HUES6 (cell line): ENCODE measurements at regions not wholly inside any gene's neighbourhood (a gene's known extent, or its start where the extent isn't known, plus 50 kb on each side); places are given as distances from the start of the nearest gene placed in this dataset.

Experiments used
- H3K27ac ChIP-seq: 2 replicates; pipeline ENCODE4 v1.7.0; 2013; ENCODE audit warnings: low read depth, mild to moderate bottlenecking, low read length, inconsistent platforms
- H3K27me3 ChIP-seq: 2 replicates; pipeline ENCODE4 v1.6.1; 2013; ENCODE audit warnings: low read length; ENCODE audit not compliant: control insufficient read depth, insufficient read depth
- H3K36me3 ChIP-seq: 2 replicates; pipeline ENCODE4 v1.6.1; 2013; ENCODE audit warnings: low read length; ENCODE audit not compliant: control insufficient read depth, insufficient read depth
- H3K4me1 ChIP-seq: 2 replicates; pipeline ENCODE4 v1.6.1; 2013; ENCODE audit warnings: low read length; ENCODE audit not compliant: control insufficient read depth, insufficient read depth
- H3K4me3 ChIP-seq: 2 replicates; pipeline ENCODE4 v1.5.1; 2013; ENCODE audit warnings: low read depth, low read length
- H3K9ac ChIP-seq: one replicate; pipeline ENCODE4 v1.6.1; 2013; ENCODE audit warnings: mild to moderate bottlenecking, low read length
- H3K9me3 ChIP-seq: 2 replicates; pipeline ENCODE4 v1.6.1; 2013; ENCODE audit warnings: low read depth, low read length; ENCODE audit not compliant: control insufficient read depth, insufficient read depth

GRCh38 chr20:60964911-60965310 is 287.1 kb upstream of the CDH4 start:
- H3K27me3 ChIP-seq, result peaks cover 24% of the 10 kb centered on the region

GRCh38 chr20:60966031-60966430 is 286.0 kb upstream of the CDH4 start:
- Histone ChIP-seq H3K27me3 (peaks cover 18% of the 10 kb centered on the region), H3K4me1 (0 out of 2 replicates have a peak, but pooled peaks cover 9% of the 10 kb centered on the region), H3K9ac (no peak overlapping the region), H3K27ac (no peak overlapping the region), H3K4me3 (no peak overlapping the region), H3K9me3 (no peaks in the 10 kb centered on the region), H3K36me3 (no peaks in the 10 kb centered on the region)

More at GRCh38 chr20:60964911-60965310, 287.1 kb upstream of the CDH4 start:
- Histone ChIP-seq H3K27ac (no peak overlapping the region), H3K9me3 (no peaks in the 10 kb centered on the region), H3K4me1 (0 out of 2 replicates have a peak, but pooled peaks cover 9% of the 10 kb centered on the region), H3K4me3 (no peak overlapping the region), H3K9ac (no peak overlapping the region), H3K36me3 (no peaks in the 10 kb centered on the region)

DNA sequence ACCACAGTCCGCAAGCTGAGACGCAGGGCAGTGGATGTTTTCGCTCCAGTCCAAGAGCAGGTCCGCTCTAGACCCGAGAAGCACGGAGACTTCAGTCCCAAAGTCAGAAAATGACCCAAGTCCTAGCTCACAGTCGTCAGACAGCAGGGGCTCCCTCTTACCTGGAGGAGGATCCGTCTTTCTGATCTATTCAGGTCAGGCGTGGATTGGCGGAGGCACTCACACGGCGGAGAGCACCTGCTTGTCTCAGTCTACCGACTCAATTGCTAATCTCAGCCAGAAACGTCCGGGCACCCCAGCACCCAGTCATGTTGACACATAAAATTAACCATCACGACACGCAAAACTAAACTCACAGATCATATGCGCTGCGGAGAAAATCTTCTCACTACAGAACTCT is 285.3 kb upstream of the CDH4 start:
- Histone ChIP-seq H3K27me3 (peaks cover 17% of the 10 kb centered on the region), H3K27ac (no peak overlapping the region), H3K9me3 (no peaks in the 10 kb centered on the region), H3K36me3 (no peaks in the 10 kb centered on the region), H3K4me3 (no peak overlapping the region), H3K9ac (no peak overlapping the region), H3K4me1 (0 out of 2 replicates have a peak, but pooled peaks cover 9% of the 10 kb centered on the region)

DNA sequence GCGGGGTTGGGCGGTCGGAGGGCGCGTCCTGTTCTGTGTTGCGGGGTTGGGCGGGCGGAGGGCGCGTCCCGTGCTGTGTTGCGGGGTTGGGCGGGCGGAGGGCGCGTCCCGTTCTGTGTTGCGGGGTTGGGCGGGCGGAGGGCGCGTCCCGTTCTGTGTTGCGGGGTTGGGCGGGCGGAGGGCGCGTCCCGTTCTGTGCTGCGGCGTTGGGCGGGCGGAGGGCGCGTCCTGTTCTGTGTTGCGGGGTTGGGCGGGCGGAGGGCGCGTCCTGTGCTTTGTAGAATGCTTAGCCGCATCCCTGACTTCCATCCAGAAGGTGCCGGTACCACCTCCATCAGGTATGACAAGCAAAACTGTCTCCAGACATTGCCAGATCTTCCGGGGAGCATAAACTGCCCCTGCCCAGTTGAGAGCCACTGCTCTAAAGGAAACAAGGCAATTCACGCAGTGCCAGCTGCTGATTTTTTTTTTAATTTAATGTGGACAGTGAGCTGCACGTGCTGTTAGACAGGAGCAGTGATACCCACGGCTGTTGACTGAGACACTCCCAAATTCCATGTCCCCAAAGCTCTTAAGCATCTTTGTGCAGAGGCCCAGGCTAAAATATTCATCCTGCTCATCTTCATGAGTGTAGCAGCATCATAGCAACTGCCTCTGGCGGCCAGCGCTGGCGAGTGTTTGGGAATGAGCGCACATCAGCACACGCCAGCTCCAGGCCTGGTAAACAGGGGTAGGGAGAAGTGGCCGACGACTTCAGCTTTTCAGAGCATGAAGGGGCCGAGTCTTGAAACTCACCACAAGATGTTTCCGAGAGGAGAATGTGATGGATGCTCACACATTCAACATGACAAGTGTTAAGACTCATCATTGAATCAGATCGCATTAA is 284.4 kb upstream of the CDH4 start:
- Histone ChIP-seq H3K9me3 (no peaks in the 10 kb centered on the region), H3K36me3 (no peaks in the 10 kb centered on the region), H3K4me1 (0 out of 2 replicates have a peak, but pooled peaks cover 6% of the 10 kb centered on the region), H3K27ac (no peak overlapping the region), H3K4me3 (no peak overlapping the region), H3K9ac (no peak overlapping the region), H3K27me3 (peaks cover 17% of the 10 kb centered on the region)

GRCh38 chr20:60968853-60969720 is 283.0 kb upstream of the CDH4 start:
- Histone ChIP-seq H3K36me3 (no peaks in the 10 kb centered on the region), H3K27ac (no peak overlapping the region), H3K4me3 (no peak overlapping the region), H3K4me1 (no peaks in the 10 kb centered on the region), H3K9me3 (no peaks in the 10 kb centered on the region), H3K9ac (no peak overlapping the region), H3K27me3 (peaks cover 22% of the 10 kb centered on the region)

- no peaks in the 10 kb centered on the region for H3K4me1 ChIP-seq
- no peaks in the 10 kb centered on the region for H3K9me3 ChIP-seq
- no peak overlapping the region for H3K4me3 ChIP-seq
- no peaks in the 10 kb centered on the region for H3K36me3 ChIP-seq
- H3K9ac ChIP-seq, result no peak overlapping the region
- H3K27ac ChIP-seq, result no peak overlapping the region
- H3K27me3 ChIP-seq, result peaks cover 17% of the 10 kb centered on the region
Measured at GRCh38 chr20:60970601-60971000, 281.5 kb upstream of the CDH4 start.

DNA sequence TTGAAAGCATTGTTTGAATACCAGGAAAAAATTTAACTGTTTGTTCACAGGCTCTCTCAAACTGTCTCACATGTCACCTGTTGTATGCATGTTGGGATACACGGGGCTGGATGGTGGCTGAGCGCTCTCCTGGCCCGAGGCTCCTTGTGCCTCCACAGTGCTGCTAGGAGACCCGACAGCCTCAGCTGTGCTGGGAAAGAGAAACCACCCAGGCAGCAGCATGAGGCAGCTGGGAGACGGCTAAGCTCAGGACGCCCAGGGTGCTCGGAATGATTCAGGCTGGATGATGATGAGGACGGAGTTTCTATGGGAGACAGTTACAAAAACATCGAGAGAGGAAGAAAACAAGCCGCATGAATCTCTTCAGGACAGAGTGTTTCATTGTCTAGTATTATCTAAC is 278.0 kb upstream of the CDH4 start:
- H3K27me3 ChIP-seq, result peaks cover 14% of the 10 kb centered on the region

GRCh38 chr20:60974441-60974945 is 277.6 kb upstream of the CDH4 start:
- Histone ChIP-seq H3K27ac (no peak overlapping the region), H3K27me3 (peaks cover 14% of the 10 kb centered on the region), H3K36me3 (no peaks in the 10 kb centered on the region), H3K4me3 (no peak overlapping the region), H3K9me3 (0 out of 2 replicates have a peak, but pooled peaks cover 3% of the 10 kb centered on the region), H3K4me1 (no peaks in the 10 kb centered on the region), H3K9ac (no peak overlapping the region)

More for the DNA sequence above, 278.0 kb upstream of the CDH4 start:
- Histone ChIP-seq H3K4me1 (no peaks in the 10 kb centered on the region), H3K9ac (no peak overlapping the region), H3K9me3 (no peaks in the 10 kb centered on the region), H3K27ac (no peak overlapping the region), H3K36me3 (no peaks in the 10 kb centered on the region), H3K4me3 (no peak overlapping the region)

DNA sequence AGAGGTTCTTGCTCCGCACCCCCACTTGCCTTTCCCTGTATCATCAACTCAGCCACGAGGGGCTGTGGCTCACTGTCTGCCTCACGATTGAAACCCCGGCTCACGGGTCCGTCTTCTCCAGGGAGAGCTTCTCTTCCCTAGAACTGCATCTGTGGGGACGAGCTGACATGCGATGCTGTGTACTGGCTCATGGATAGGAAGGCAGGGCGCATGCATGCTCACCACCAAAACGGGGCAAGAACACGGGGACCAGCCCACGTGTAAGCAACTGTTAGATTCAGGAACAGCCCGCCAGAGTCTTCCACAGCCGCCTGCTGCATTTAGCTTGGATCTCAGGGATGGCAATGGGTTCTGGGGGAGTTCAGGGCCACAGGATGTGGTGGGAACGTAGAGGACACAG is 275.9 kb upstream of the CDH4 start:
- Histone ChIP-seq H3K27ac (no peak overlapping the region), H3K27me3 (peaks cover 14% of the 10 kb centered on the region), H3K9ac (no peak overlapping the region)

GRCh38 chr20:60976913-60977312 is 275.1 kb upstream of the CDH4 start:
- Histone ChIP-seq H3K36me3 (no peaks in the 10 kb centered on the region), H3K4me3 (no peak overlapping the region), H3K27ac (no peak overlapping the region), H3K4me1 (no peaks in the 10 kb centered on the region), H3K27me3 (peaks cover 14% of the 10 kb centered on the region), H3K9ac (no peak overlapping the region), H3K9me3 (0 out of 2 replicates have a peak, but pooled peaks cover 13% of the 10 kb centered on the region)

More for the DNA sequence above, 275.9 kb upstream of the CDH4 start:
- Histone ChIP-seq H3K4me3 (no peak overlapping the region), H3K36me3 (no peaks in the 10 kb centered on the region), H3K4me1 (no peaks in the 10 kb centered on the region), H3K9me3 (0 out of 2 replicates have a peak, but pooled peaks cover 13% of the 10 kb centered on the region)
